Endothelial cell of umbilical vein (primary cell): ENCODE measurements at regions not wholly inside any gene's neighbourhood (a gene's known extent, or its start where the extent isn't known, plus 50 kb on each side); places are given as distances from the start of the nearest gene placed in this dataset.
"Not testable (repeated sequence)": the region's sequence is repeated elsewhere in the genome, so short reads cannot be mapped to it uniquely, and the experiment has no call there.

Source experiments
- CTCF ChIP-seq, 2 donors: IDR thresholded peaks; 1 replicate in 1 of 2; 2 replicates in 1 of 2; pipeline ENCODE4 v1.5.1; 2011; ENCODE audit warnings: low read length in 2 of 2, mild to moderate bottlenecking in 2 of 2, moderate library complexity in 2 of 2, control low read depth in 1 of 2, inconsistent platforms in 1 of 2, low read depth in 1 of 2; ENCODE audit not compliant: insufficient read depth in 1 of 2; ENCODE audit errors: extremely low read depth in 1 of 2
- EZH2 ChIP-seq: IDR thresholded peaks from 2 replicates; pipeline ENCODE4 v1.6.1; 2012; ENCODE audit warnings: borderline replicate concordance, low read depth, mild to moderate bottlenecking, moderate library complexity, low read length, inconsistent platforms; ENCODE audit not compliant: severe bottlenecking

- not testable (repeated sequence) for TF ChIP-seq EZH2; CTCF (IDR thresholded peaks at IDR 0.05; ENCODE audit: extremely low read depth in 1 of 2, insufficient read depth in 1 of 2, low read depth in 1 of 2, low read length in 2 of 2)
Measured at GRCh38 chr2:210871566-210871965, 315.2 kb downstream of the CPS1 start.
